ENCODE measurements at regions not wholly inside any gene's neighbourhood (a gene's known extent, or its start where the extent isn't known, plus 50 kb on each side); places are given as distances from the start of the nearest gene placed in this dataset.
"Not testable (repeated sequence)": the region's sequence is repeated elsewhere in the genome, so short reads cannot be mapped to it uniquely, and the experiment has no call there.

DNA sequence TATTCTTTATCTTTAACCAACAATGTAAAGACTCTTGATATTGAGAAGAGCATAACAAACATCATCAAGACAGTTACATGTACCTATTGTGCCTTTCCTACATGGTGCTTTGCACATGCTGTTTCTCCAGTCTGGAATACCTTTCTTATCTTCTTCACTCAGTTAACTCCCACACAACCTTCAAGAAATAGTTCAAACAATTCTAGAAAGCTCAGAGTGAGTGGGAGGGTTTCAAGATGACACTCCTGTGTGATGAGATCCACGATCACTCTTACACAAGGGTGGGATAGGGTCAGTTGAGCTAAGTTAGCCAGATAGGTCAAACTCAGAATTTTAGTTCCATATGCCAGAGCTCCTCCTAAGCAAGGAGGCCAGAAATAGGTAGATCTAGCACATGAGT, 915.5 kb downstream of the NR2F1-AS1 start:
- no peak for DNase-seq

DNA sequence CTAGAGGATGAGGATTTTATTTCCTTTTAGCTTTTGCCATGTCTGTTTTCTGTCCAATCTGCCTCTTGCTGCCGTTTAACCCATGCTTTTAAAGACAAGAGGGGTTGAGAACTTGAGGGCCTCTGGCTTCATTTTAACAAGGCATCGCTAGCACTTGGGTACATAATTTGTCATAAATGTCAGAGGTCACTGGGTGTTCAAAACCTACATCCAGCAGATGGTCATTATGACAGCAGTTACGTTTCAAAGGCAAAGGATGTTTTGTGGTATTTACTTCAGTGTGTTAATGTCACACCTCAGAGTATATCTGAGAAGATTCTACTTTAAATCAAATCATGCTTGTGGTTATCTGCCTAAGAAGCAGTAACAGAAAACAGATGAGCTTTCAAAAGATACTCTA, 918.3 kb downstream of the NR2F1-AS1 start:
- no peak for DNase-seq

DNA sequence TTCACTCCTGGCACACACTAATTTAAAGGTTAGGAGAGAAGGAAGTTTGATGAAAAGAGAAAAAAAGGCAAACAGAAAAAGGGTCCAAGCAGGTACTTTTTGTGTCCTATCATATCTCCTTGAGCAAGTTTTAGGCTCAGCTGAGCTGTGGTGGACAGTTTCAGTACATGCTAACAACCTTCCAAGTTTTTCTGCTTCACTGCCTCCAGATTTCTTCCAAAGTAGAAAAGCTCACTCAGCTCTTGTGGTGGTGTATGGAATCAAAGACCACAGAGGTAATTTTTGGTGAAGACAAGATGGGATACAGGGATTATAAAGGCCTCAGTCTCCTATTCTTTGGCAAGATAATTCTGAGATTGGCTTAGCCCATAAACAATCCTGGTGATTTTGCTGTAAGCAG, 921.8 kb downstream of the NR2F1-AS1 start:
- no peak for DNase-seq

DNA sequence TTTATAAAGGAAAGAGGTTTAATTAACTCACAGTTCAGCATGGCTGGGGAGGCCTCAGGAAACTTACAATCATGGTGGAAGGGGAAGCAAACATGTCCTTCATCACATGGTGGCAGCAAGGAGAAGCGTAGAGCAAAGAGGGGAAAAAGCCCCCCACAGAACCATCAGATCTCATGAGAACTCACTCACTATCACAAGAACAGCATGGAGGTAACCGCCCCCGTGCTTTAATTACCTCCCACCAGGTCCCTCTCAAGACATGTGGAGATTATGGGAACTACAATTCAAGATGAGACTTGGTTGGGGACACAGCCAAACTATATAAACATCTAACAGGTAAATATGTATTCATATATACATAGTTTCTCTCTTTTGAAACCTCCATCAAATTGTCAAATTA, 926.4 kb downstream of the NR2F1-AS1 start:
- not testable (repeated sequence) for DNase-seq

DNA sequence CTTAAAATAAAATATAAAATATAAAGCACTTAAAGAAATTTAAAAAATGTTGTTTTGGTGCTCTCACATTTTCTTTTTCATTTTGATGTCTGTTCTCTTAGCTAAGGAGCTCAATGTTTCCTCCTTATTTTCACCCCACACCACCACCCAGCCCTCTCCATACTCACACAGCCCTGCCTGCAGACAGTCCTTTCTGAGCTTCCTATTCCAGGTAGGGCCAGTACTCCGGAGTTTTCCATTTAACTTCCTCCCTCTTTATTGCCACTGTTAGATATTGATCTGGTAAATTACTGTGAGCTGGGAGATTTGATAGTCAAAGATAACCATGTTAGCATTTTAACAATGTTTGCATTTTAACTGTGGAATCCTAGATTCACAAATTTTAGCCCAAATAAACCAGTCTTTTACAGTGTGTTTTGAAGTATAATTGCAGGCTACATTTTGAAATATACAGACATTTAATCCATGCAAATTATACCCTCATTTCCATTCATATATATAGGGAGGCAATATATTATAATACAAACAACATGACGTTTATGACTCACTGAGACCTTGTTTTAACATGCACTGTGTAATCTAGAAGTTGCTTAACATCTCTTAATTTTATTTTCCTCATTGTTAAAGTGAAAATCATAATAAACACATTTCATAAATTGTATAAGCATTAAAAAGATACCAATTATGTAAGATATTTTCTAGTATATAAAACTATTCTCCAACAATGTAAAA, 927.1 kb downstream of the NR2F1-AS1 start:
- DNase-seq: no peak

DNA sequence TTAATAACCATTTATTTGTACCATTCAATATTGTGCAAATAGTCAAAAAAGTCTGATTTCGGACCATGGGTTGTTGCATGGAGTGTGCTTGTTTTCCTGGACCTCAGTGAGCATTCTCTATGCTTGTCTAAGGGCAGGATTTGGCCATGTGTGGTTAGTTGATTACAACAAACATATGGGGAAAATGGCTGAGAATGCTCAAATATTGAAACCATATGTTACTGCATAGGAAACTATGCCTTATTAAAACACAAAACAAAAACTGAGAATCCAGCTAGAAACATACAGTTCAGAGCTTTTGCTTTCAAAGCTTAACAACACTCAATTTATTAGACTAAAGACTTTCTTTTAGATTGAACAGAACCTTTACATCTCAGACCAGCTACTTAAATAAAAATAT, 928.3 kb downstream of the NR2F1-AS1 start:
- DNase-seq: no peak

DNA sequence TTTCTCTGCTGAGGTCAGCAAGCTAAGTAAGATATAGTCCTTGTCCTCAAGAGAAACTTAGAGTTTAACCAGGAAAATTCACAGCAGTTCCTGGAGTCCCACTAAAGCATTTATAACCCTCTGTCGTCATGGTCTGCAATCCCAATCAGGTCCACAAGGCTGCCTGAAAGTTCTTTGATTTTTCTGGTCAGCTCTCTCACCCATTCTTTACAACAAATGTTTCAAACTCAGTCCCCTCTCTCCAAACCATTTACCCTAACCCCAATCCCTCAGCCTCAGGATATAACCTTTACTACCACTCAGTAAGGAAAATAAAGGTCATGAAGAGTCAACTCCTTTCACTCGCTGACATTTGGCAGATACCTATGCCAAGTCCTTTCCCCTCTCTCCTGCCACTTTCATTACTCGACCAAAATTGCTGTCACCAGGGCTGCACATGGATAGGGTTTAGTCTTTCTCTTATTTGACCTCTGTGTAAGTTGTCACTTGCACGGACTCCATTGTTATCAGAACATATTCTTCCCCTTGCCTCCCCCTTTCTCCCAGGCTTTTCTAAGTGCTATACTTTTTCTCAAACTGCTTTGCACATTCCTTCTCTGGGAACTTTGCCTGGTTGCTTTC, 936.6 kb downstream of the NR2F1-AS1 start:
- no peak for DNase-seq

DNA sequence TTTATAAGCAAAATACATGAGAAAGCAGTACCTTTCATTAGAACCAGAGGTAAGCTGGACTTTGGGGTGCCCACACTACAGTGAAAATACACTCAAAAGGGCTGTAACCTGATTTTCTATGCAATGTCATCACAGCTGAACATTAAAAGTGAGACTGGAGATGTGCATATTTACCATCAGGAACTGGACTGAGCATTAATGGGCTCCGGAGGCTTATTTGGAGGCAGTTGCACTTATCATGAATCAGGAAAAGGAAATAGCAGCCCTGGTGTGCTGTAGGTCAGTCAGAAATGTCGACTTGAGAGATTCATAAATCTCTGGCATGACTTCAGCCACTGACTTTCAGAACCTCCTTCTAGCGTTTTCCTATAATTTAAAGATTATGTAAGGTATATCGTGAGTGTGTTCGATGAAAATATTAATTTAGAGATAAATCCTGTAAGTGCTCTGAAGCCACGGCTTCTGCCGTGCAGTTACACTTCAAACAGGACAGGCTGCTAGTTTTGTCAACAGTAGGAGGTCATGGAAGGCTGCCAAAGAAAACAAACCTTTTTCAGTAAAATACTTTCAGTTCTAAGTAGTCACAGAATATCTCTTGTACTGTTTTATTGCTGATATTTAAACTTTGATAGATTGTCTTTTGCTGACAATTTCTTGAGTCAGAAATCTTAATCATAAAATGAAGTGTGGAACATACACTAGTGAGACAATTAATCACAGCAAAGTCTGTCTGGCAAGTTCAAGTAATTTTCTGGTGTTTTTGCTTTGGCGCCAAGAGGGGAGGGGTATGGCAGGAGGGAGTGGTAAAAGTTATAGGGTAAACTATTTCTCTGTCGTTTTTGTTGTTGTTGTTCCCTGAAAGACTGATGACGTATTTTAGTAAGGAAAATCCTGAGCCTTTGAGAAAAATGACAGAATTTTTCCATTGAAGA, 939.7 kb downstream of the NR2F1-AS1 start:
- no peak for DNase-seq

DNA sequence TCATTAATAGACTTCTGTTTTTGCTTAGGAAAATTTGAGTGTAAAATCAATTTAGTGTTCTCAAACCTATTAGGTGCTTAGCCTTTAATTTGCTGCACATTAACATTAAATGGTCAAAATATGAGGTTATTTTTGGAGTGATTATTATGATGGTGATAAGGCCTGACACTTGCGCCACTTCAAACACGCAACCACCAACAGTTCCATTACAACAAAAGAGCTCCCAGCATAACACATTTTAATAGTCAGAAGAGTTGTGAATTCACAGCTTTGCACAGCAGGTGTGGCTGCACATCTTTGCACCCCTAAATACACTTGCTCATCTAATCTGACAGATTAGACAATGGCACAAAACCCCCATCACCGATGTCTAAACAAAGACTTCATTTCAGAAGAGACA, 940.7 kb downstream of the NR2F1-AS1 start:
- DNase-seq: no peak

DNA sequence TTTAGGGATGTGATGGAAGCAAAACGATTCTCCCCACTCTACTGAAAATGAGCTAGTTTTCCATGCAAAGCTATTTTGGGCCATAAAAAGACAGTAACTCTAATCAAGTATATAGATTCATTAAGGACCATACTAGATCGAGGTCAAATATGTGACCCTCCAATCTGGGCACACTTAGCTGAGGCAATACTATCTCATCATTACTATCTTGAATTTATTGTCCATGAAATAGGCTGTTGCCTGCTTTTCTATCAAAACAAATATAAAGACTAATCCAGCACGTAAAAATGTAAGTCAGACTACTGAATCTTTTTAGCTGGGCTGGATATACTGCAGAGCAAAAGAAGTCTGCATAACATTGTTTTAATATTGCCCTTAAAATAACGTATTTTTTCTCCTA, 943.1 kb downstream of the NR2F1-AS1 start:
- no peak for DNase-seq

DNA sequence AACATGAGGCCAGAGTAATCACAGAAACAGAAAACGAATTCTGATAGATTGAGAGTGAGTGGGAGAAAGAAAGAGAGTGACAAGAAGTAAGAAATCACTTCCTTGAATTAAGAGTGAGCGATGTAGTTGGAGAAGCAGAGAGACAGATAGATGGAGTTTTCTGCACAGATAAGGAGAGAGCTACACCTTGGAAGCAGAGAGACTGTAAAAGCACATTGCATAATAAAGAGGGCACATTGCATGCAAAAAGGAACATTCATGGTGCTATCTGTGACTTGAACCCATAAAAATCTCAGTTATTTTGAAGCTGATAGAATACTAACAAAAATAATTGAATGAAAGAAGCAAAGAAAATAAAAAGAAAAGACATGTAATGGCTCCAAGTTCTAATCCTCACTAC, 943.8 kb downstream of the NR2F1-AS1 start:
- DNase-seq: no peak

DNA sequence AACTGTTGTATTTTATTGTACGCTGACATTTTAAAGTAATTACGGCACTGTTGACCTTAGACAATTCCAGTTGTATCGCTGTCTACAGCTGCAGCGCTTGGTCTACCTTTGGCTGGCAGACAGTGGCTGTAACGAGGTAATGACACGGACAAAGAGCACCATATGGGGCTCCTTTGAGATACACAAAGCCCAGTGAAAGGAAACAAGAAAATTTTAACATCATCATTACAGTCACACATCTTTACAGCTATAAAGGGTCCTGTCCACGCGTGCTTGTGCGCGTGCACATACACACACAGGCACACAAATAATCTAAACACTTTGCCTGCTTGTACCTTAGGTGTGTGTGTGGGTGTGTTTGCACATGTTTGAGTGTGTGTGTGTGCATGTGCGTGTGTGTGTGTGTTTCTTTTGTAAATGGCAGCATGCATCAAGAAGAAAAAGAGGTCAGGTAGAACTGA, 946.0 kb downstream of the NR2F1-AS1 start:
- no peak for DNase-seq

DNA sequence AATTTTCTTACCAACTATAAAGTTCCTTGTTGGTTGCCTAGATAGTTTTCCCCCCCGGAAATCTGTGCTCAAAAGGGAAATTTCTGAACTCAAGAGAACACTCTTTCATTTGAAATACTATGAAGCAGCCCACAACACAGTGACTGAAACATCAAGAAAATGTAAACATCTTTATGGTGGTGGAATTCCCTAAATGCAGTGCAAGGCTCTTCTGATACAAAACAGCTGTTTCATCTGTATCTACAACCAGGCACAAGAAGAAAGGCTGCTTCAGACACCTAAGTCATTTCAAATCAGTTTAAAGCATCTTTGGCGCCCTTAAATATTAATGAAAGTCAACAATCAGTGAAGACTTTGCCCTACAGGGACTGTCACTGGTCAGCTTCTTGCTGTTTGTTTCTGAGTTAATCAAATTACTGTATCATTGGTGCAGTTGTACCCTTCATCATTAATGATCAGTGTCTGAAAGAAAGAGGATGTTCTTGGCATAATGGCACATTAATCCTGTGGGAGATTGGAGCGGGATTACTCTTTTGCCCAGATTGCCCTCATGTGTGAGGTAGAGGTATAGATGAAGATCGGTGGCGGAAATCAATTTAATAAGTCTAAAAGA, 947.0 kb downstream of the NR2F1-AS1 start:
- no peak for DNase-seq

DNA sequence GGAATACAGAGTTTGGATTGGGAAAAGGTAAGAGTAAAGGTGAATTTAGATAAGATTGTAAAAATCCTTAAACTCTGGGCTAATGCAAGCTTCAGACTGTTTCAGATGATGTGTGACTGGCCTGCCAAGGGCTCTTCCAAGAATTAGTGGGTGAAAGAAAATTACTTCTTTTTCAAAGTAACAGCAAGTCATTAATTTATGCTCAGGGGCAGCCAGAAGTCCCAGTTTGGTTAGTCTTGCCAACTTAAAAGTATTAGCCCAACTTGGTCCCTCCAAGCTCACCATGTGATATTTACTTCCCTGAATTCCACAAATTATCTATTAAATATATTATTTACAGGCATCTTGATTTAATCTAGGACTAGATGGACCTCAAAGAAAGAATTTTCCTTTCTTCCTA, 947.8 kb downstream of the NR2F1-AS1 start:
- DNase-seq: no peak

DNA sequence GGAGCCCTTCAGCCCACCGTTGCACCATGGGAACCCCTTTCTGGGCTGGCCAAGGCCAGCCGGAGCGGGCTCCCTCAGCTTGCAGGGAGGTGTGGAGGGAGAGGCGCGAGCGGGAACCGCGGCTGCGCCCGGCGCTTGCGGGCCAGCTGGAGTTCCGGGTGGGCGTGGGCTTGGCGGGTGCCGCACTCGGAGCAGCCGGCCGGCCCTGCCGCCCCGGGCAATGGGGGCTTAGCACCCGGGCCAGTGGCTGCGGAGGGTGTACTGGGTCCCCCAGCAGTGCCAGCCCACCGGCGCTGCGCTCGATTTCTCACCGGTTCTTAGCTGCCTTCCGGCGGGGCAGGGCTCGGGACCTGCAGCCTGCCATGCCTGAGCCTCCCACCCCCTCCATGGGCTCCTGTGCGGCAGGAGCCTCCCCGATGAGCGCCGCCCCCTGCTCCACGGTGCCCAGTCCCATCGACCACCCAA, 949.8 kb downstream of the NR2F1-AS1 start:
- DNase-seq: not testable (repeated sequence)

DNA sequence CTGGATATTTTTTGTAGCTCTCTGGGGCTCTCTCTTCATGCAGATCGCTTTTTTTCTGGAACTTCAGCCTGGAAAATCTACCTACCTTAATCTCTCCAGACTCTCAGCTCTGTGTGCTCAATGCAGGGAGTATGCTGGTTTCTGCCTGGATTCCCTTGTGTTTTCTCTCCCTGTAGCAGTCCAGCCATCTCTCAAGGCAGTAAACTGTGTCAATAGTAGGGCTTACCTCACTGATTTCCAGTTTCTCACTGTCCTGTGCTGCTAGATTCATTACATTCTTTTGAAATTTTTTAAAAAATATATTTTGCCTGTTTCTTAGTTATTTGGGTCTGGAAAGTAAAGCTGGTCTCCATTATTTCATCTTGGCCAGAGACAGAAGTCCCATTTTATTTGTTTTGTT, 951.4 kb downstream of the NR2F1-AS1 start:
- no peak for DNase-seq

DNA sequence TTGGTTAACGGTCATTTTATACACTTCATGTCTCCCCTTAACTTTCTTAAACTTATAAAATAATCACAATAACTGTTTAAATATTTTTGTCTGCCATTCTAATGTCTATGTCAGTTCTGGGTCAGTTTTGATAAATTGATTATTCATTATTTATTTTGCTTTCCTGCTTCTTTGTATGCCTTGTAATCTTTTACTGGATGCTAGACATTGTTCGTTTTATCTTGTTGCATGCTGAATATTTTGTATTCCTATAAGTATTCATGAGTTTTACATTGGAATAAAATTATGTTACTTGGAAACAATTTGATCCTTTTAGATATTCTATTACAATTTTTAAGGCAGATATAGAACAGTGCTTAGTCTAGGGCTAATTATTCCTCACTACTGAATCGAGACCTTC, 952.0 kb downstream of the NR2F1-AS1 start:
- no peak for DNase-seq

DNA sequence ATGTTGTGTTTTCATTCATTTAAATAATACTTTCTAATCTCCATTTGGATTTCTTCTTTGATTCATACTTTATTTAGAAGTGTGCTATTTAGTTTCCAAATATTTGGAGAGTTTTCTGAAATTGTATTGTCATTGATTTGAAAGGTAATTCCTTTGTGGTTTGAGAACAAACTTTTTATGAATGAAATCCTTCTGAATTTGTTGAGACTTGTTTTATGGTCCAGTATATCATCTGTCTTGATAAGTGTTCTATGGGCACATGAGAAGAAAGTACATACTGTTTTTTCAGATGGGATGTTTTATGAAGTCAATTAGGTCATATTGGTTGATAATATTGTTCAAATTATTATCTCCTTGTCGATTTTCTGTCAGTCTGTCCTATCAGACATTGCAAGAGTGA, 953.8 kb downstream of the NR2F1-AS1 start:
- no peak for DNase-seq

DNA sequence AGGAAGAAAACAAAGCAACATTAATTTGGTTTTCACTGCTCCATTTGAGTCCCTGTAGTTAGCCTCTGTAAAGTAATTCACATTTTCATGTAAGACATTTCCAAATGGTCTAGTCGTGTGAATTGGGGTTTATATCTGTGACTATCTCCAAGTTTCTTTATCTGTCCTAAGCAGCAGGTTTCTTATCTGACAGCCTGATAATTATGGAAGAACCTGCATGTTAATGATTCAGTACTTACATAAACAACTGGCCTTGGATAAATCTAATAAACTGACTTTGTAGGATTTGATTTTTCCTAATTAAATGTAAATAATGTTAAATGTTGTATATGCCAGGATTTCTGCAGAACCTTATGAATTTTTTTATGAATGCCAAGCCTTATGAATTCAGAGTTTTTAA, 964.9 kb downstream of the NR2F1-AS1 start:
- DNase-seq: no peak

DNA sequence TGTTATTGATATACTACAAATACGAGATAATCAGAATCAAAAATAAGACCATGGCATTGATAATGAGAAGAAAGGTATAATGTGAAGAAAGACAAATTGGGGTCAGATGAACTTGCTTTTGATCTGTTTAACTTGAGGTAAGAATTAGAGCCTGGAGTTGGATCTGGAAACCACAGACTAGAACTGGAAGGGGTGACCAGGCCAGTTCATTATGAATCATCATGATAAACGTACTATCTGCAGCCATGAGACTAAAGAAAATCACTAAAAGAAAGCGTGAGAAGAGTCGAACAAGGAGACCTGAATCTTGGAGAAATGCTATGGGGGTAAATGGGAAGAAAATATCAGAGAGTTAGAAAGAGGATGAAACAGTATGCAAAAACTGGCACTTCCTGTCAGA, 967.5 kb downstream of the NR2F1-AS1 start:
- no peak for DNase-seq

DNA sequence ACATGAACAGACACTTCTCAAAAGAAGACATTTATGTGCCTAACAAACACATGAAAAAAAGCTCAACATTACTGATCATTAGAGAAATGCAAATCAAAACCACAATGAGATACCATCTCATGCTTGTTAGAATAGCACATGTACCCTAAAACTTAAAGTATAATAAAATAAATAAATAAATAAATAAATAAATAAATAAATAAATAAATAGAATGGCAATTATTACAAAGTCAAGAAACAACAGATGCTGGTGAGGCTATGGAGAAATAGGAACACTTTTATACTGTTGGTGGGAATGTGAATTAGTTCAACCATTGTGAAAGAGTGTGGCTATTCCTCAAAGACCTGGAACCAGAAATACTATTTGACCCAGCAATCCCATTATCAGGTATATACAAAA, 970.6 kb downstream of the NR2F1-AS1 start:
- not testable (repeated sequence) for DNase-seq

DNA sequence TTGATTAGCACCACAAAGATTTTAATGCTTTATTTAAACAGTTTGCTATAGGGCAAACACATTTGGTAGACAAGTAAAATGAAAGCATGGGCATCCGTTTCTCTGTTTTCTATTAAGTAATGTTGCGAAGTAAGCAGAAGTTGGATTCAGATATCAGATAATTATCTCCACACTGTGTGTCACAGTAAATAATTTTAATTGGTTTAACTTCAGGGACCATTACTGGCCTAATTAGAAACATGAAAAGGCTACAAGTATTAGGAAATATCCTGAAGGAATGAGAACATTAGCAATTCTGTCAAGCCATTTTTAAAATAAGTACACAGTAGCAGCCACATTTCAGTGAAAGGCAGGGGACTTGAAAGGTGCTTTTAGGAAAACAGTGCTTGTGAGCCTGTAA, 975.4 kb downstream of the NR2F1-AS1 start:
- DNase-seq: no peak

DNA sequence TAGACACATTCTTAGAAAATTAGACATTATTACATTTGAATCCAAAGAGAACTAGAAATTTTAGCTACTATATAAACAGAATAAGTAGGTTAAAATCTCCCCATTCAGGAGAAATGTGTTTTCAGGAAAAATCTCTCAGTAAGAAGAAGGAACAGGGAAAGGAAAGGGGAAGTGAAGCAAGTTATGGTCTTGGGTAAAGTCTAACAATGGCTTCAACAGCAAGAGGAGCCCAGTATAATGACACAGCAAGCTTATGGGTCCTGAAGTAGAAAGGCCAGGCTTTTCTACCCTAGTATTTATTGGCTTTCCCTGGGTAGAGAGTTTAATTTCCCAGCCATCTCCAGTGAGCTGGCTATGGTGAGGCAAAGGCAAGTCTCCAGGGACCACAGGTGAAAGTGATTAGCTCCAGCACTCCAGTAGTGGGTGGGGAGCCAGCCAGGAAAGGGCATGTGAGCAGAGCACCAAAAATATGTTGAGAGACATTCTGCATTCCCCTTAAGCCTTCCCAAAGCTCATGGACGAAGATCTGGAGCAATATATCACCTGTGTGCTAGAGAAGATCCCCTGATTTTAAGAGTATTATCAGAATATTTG, 981.7 kb downstream of the NR2F1-AS1 start:
- no peak for DNase-seq
